SK-N-SH (cell line): ENCODE measurements at regions not wholly inside any gene's neighbourhood (a gene's known extent, or its start where the extent isn't known, plus 50 kb on each side); places are given as distances from the start of the nearest gene placed in this dataset.

Source experiments
- CTCF ChIA-PET: fragments of 300-600, 350-600 bp; formaldehyde crosslinking; extraction: SDS; loops from one replicate; lab custom pipeline; 2021; lab: Yijun Ruan, JAX
- POLR2A ChIA-PET: fragments of 350-600 bp; sonication (Branson Sonifier 250); formaldehyde crosslinking; extraction: SDS; loops from one replicate; lab custom pipeline; 2020; ENCODE audit warnings: antibody characterized with exemption, inconsistent platforms; lab: Yijun Ruan, JAX
- DNase-seq: peaks from one replicate; pipeline ENCODE4 v3.0.0; 2012
- H2AFZ ChIP-seq: fragments of 200-600 bp; sonication (generic); 2 replicates; pipeline ENCODE4 v1.8.1; 2016; ENCODE audit warnings: antibody characterized with exemption, mild to moderate bottlenecking, low read depth
- H3F3A ChIP-seq: fragments of 200-600 bp; sonication (generic); replicated peaks from 2 replicates; pipeline ENCODE3; 2016; ENCODE audit warnings: antibody characterized with exemption, mild to moderate bottlenecking; ENCODE audit not compliant: insufficient read depth
- H3K27ac ChIP-seq, 2 experiments: fragments of 200-500 bp in 1 of 2; fragments of 200-600 bp in 1 of 2; sonication (Bioruptor generic) in 1 of 2; sonication (generic), shearing (Covaris generic) in 1 of 2; 2 replicates each; pipeline versions ENCODE4 v1.5.1 to v1.6.1; 2014 to 2016; ENCODE audit warnings: low read depth in 2 of 2, inconsistent platforms in 1 of 2, low read length in 1 of 2, mild to moderate bottlenecking in 1 of 2, mixed read lengths in 1 of 2
- H3K27me3 ChIP-seq: fragments of 200-600 bp; sonication (generic), shearing (Covaris generic); 2 replicates; pipeline ENCODE4 v1.6.1; 2016; ENCODE audit warnings: mixed run types; ENCODE audit not compliant: insufficient read depth
- H3K36me3 ChIP-seq, 2 experiments: fragments of 200-500 bp in 1 of 2; fragments of 200-600 bp in 1 of 2; sonication (Bioruptor generic) in 1 of 2; sonication (generic) in 1 of 2; replicated peaks in 1 of 2; 2 replicates each; pipeline versions ENCODE3 to v1.5.1; 2014 to 2016; ENCODE audit warnings: low read length in 1 of 2, mild to moderate bottlenecking in 1 of 2; ENCODE audit not compliant: insufficient read depth in 2 of 2, control insufficient read depth in 1 of 2
- H3K4me1 ChIP-seq, 2 experiments: fragments of 200-500 bp in 1 of 2; fragments of 200-600 bp in 1 of 2; sonication (Bioruptor generic) in 1 of 2; sonication (generic), shearing (Covaris generic) in 1 of 2; 2 replicates each; pipeline versions ENCODE4 v1.5.1 to v1.6.1; 2014 to 2016; ENCODE audit warnings: low read depth in 1 of 2, low read length in 1 of 2, mixed run types in 1 of 2; ENCODE audit not compliant: insufficient read depth in 2 of 2, control insufficient read depth in 1 of 2
- H3K4me2 ChIP-seq: fragments of 200-600 bp; sonication (generic), shearing (Covaris generic); 2 replicates; pipeline ENCODE4 v1.6.1; 2017; ENCODE audit warnings: mixed run types
- H3K4me3 ChIP-seq, 2 experiments: fragments of 200-500 bp in 1 of 2; fragments of 200-600 bp in 1 of 2; sonication (Bioruptor generic) in 1 of 2; sonication (generic), shearing (Covaris generic) in 1 of 2; 2 replicates each; pipeline versions ENCODE4 v1.5.1 to v1.8.1; 2014 to 2016; ENCODE audit warnings: low read depth in 2 of 2, inconsistent platforms in 1 of 2, low read length in 1 of 2, mild to moderate bottlenecking in 1 of 2, mixed read lengths in 1 of 2, moderate library complexity in 1 of 2
- H3K79me2 ChIP-seq: fragments of 200-600 bp; sonication (generic); 2 replicates; pipeline ENCODE4 v1.8.1; 2017; ENCODE audit warnings: mild to moderate bottlenecking; ENCODE audit not compliant: insufficient read depth
- H3K9ac ChIP-seq: fragments of 200-600 bp; sonication (generic); 2 replicates; pipeline ENCODE4 v1.6.1; 2017; ENCODE audit warnings: mixed run types
- H3K9me2 ChIP-seq: fragments of 200-600 bp; sonication (generic); 2 replicates; pipeline ENCODE4 v1.6.1; 2017; ENCODE audit warnings: mixed run types
- H3K9me3 ChIP-seq: fragments of 200-600 bp; sonication (generic); 2 replicates; pipeline ENCODE4 v1.6.1; 2017; ENCODE audit warnings: mixed run types, mild to moderate bottlenecking, moderate library complexity
- H4K20me1 ChIP-seq: fragments of 200-600 bp; sonication (generic); 2 replicates; pipeline ENCODE4 v1.6.1; 2017; ENCODE audit warnings: mild to moderate bottlenecking, mixed run types; ENCODE audit not compliant: insufficient read depth
- EP300 ChIP-seq, 2 experiments: IDR thresholded peaks; 2 replicates each; pipeline versions ENCODE4 v1.4.0 to v1.6.1; 2012; ENCODE audit warnings: borderline replicate concordance in 1 of 2, low read depth in 1 of 2, low read length in 1 of 2
- FOXJ3 ChIP-seq: sonication (generic); formaldehyde crosslinking; IDR thresholded peaks from 2 replicates; pipeline ENCODE4 v1.5.1; 2020; ENCODE audit warnings: mild to moderate bottlenecking, missing genetic modification reagents
- FOXM1 ChIP-seq: IDR thresholded peaks from 2 replicates; pipeline ENCODE4 v1.4.0; 2012; ENCODE audit warnings: low read depth, mild to moderate bottlenecking
- JUND ChIP-seq: IDR thresholded peaks from 2 replicates; pipeline ENCODE4 v1.4.0; 2012
- MXI1 ChIP-seq: IDR thresholded peaks from 2 replicates; pipeline ENCODE4 v1.6.1; 2012; ENCODE audit warnings: mild to moderate bottlenecking, low read depth, low read length, improper control_type of control experiment
- NFIC ChIP-seq: IDR thresholded peaks from 2 replicates; pipeline ENCODE4 v1.4.0; 2012; ENCODE audit warnings: borderline replicate concordance
- POLR2AphosphoS5 ChIP-seq: IDR thresholded peaks from 2 replicates; pipeline ENCODE4 v1.6.1; 2012; ENCODE audit warnings: low read depth, low read length
- RAD21 ChIP-seq: IDR thresholded peaks from 2 replicates; pipeline ENCODE4 v1.6.1; 2012; ENCODE audit warnings: mild to moderate bottlenecking, low read length
- RCOR1 ChIP-seq: fragments of 150-350 bp; IDR thresholded peaks from 2 replicates; pipeline ENCODE4 v1.6.1; 2017; ENCODE audit warnings: antibody characterized with exemption, low read length
- RXRA ChIP-seq: IDR thresholded peaks from 2 replicates; pipeline ENCODE4 v1.4.0; 2012; ENCODE audit warnings: low read depth, mild to moderate bottlenecking, borderline replicate concordance
- SIN3A ChIP-seq: IDR thresholded peaks from 2 replicates; pipeline ENCODE4 v1.6.1; 2012; ENCODE audit warnings: low read depth, mild to moderate bottlenecking, low read length, moderate library complexity, borderline replicate concordance
- YY1 ChIP-seq: IDR thresholded peaks from 2 replicates; pipeline ENCODE4 v1.4.0; 2012; ENCODE audit warnings: low read depth, mild to moderate bottlenecking
- WGBS: methylation state at CpG from one replicate; pipeline ENCODE4 v1.1.6; 2017; ENCODE audit warnings: low lambda C conversion rate; 5-methylcytosine and 5-hydroxymethylcytosine counted together
- TF ChIP-seq, protein P1 (sequence below): IDR thresholded peaks from 2 replicates; pipeline ENCODE4 v1.6.1; 2012; ENCODE audit warnings: mild to moderate bottlenecking, low read depth, low read length, moderate library complexity
- TF ChIP-seq, protein P2 (sequence below): IDR thresholded peaks from 2 replicates; pipeline ENCODE4 v1.4.0; 2012; ENCODE audit warnings: low read depth, borderline replicate concordance
- TF ChIP-seq, protein P3 (sequence below): IDR thresholded peaks from 2 replicates; pipeline ENCODE4; 2012
- TF ChIP-seq, protein P4 (sequence below): fragments of 150-350 bp; IDR thresholded peaks from 2 replicates; pipeline ENCODE4 v1.6.1; 2016; ENCODE audit warnings: mild to moderate bottlenecking, low read depth, low read length
- TF ChIP-seq, protein P5 (sequence below): fragments of 150-350 bp; IDR thresholded peaks from 2 replicates; pipeline ENCODE4 v1.6.1; 2017; ENCODE audit warnings: antibody characterized with exemption, low read length, low read depth, borderline replicate concordance
- TF ChIP-seq, protein P6 (sequence below): IDR thresholded peaks from 2 replicates; pipeline ENCODE4 v1.4.0; 2012; ENCODE audit warnings: low read depth, borderline replicate concordance

DNA sequence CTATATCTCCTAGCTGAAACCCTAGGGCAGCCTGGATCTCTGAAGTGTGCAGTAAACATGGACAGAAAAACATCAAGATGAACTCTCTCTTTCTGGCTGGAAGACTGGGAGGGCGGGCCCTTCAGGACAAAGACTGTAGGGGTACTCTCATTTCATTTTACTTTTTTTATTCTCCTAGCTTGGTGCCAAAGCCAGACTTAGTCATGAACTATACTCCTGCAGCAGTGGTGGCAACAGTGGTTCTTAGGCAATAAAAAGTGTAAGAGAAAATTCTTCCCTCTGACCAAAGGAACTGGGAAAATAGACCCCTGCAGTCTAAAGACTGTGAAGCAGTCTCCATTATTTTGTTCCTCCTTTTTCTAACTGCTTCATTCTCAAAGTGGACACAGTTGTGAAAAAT lies 213.8 kb upstream of the JUN start:
- 83% methylated on average over 1 of the region's 1 CpG for WGBS

More for the DNA sequence above, 213.8 kb upstream of the JUN start:
- H3K79me2 ChIP-seq = no peaks in the 10 kb centered on the region
- no peak overlapping the region for H3K27ac ChIP-seq
- no peak overlapping the region for H3K9ac ChIP-seq
- DNase-seq = no peak
- no peaks in the 10 kb centered on the region for H3F3A ChIP-seq
- no peaks in the 10 kb centered on the region for H3K36me3 ChIP-seq
- no peaks in the 10 kb centered on the region for H3K9me3 ChIP-seq
- ChIA-PET CTCF (interaction anchor here (1.1 kb wide), 1 partner anchor 11 kb away, joined by 3 read pairs; no protein-coding TSS in a partner anchor), POLR2A (no interaction called here)
- H3K4me3 ChIP-seq = no peak overlapping the region
- no peak overlapping the region for H3K4me2 ChIP-seq
- TF ChIP-seq, protein P1, sequence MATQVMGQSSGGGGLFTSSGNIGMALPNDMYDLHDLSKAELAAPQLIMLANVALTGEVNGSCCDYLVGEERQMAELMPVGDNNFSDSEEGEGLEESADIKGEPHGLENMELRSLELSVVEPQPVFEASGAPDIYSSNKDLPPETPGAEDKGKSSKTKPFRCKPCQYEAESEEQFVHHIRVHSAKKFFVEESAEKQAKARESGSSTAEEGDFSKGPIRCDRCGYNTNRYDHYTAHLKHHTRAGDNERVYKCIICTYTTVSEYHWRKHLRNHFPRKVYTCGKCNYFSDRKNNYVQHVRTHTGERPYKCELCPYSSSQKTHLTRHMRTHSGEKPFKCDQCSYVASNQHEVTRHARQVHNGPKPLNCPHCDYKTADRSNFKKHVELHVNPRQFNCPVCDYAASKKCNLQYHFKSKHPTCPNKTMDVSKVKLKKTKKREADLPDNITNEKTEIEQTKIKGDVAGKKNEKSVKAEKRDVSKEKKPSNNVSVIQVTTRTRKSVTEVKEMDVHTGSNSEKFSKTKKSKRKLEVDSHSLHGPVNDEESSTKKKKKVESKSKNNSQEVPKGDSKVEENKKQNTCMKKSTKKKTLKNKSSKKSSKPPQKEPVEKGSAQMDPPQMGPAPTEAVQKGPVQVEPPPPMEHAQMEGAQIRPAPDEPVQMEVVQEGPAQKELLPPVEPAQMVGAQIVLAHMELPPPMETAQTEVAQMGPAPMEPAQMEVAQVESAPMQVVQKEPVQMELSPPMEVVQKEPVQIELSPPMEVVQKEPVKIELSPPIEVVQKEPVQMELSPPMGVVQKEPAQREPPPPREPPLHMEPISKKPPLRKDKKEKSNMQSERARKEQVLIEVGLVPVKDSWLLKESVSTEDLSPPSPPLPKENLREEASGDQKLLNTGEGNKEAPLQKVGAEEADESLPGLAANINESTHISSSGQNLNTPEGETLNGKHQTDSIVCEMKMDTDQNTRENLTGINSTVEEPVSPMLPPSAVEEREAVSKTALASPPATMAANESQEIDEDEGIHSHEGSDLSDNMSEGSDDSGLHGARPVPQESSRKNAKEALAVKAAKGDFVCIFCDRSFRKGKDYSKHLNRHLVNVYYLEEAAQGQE = no peak
- TF ChIP-seq JUND (no peak), POLR2AphosphoS5 (no peak), FOXM1 (no peak), NFIC (no peak), RAD21 (no peak), YY1 (no peak), SIN3A (no peak), MXI1 (no peak), RXRA (no peak), FOXJ3 (CRISPR knock-in tag) (no peak), RCOR1 (no peak), EP300 (IDR thresholded peaks at IDR 0.05; ENCODE audit: borderline replicate concordance in 1 of 2, low read depth in 1 of 2, low read length in 1 of 2) (no peak)
- TF ChIP-seq, protein P2, sequence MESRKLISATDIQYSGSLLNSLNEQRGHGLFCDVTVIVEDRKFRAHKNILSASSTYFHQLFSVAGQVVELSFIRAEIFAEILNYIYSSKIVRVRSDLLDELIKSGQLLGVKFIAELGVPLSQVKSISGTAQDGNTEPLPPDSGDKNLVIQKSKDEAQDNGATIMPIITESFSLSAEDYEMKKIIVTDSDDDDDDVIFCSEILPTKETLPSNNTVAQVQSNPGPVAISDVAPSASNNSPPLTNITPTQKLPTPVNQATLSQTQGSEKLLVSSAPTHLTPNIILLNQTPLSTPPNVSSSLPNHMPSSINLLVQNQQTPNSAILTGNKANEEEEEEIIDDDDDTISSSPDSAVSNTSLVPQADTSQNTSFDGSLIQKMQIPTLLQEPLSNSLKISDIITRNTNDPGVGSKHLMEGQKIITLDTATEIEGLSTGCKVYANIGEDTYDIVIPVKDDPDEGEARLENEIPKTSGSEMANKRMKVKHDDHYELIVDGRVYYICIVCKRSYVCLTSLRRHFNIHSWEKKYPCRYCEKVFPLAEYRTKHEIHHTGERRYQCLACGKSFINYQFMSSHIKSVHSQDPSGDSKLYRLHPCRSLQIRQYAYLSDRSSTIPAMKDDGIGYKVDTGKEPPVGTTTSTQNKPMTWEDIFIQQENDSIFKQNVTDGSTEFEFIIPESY = no peak
- TF ChIP-seq, protein P3, sequence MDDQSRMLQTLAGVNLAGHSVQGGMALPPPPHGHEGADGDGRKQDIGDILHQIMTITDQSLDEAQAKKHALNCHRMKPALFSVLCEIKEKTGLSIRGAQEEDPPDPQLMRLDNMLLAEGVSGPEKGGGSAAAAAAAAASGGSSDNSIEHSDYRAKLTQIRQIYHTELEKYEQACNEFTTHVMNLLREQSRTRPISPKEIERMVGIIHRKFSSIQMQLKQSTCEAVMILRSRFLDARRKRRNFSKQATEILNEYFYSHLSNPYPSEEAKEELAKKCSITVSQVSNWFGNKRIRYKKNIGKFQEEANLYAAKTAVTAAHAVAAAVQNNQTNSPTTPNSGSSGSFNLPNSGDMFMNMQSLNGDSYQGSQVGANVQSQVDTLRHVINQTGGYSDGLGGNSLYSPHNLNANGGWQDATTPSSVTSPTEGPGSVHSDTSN = no peak
- TF ChIP-seq, protein P4, sequence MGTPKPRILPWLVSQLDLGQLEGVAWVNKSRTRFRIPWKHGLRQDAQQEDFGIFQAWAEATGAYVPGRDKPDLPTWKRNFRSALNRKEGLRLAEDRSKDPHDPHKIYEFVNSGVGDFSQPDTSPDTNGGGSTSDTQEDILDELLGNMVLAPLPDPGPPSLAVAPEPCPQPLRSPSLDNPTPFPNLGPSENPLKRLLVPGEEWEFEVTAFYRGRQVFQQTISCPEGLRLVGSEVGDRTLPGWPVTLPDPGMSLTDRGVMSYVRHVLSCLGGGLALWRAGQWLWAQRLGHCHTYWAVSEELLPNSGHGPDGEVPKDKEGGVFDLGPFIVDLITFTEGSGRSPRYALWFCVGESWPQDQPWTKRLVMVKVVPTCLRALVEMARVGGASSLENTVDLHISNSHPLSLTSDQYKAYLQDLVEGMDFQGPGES = no peak
- TF ChIP-seq, protein P5, sequence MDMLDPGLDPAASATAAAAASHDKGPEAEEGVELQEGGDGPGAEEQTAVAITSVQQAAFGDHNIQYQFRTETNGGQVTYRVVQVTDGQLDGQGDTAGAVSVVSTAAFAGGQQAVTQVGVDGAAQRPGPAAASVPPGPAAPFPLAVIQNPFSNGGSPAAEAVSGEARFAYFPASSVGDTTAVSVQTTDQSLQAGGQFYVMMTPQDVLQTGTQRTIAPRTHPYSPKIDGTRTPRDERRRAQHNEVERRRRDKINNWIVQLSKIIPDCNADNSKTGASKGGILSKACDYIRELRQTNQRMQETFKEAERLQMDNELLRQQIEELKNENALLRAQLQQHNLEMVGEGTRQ = no peak
- TF ChIP-seq, protein P6, sequence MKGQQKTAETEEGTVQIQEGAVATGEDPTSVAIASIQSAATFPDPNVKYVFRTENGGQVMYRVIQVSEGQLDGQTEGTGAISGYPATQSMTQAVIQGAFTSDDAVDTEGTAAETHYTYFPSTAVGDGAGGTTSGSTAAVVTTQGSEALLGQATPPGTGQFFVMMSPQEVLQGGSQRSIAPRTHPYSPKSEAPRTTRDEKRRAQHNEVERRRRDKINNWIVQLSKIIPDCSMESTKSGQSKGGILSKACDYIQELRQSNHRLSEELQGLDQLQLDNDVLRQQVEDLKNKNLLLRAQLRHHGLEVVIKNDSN = no peak
- H2AFZ ChIP-seq = no peak overlapping the region
- no peaks in the 10 kb centered on the region for H3K27me3 ChIP-seq
- H4K20me1 ChIP-seq = no peaks in the 10 kb centered on the region
- H3K4me1 ChIP-seq = no peaks in the 10 kb centered on the region
- H3K9me2 ChIP-seq = no peaks in the 10 kb centered on the region
